IPS-NIHi11 (cell line): ENCODE measurements at regions not wholly inside any gene's neighbourhood (a gene's known extent, or its start where the extent isn't known, plus 50 kb on each side); places are given as distances from the start of the nearest gene placed in this dataset.

ENCODE experiments used
- DNase-seq: peaks from one replicate; pipeline ENCODE4 v3.0.0; 2012; ENCODE audit warnings: mixed read lengths, low spot score

DNA sequence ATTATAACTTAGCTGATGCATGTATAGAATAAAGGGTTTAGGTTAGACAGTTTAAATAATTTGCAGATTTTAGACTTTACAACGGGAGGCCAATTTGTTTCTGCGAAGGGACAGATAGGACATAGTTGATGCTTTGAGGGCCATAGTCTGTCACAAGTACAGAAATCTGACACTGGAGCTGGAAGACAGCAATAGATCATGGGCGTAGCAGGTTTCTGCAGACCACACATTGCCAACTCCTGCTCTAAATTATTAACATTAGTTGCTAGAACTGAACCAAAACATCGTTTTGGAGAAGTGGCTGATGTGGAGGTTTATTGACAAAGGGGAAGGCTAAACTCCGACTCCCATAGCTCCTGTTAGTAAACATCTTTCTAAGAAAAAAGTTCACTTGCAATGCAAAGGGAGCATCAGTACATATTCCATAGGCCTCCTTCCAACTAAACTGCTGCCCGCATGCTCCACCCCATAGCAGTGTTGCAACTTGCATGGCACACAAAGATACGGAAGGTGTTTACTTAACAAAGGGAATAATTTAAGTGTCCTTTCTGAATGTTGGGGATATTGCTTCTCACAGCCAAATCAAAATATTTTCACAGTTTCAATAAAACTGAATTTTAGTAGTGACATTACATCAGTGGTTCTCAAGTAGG lies 862.0 kb upstream of the CXADR start:
- no peak for DNase-seq

DNA sequence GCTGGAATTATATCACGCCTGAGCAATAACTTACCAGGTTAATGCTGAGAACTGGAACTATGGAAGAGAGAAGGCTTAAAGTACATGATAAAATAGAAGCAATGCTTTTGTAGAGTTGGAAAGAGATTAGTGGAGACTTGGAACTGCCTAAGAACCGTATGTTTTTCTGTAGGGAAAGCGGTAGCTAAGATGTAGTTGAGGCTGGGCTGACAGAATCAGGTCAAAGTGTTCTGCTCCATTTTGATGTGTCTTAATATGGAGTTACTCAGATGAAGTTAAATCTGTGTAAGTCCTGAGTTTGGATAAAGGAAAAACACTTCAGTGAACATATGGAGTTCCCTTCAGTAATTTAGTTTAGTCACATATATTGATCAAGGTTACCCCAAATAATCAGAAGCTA lies 860.9 kb upstream of the CXADR start:
- no peak for DNase-seq

DNA sequence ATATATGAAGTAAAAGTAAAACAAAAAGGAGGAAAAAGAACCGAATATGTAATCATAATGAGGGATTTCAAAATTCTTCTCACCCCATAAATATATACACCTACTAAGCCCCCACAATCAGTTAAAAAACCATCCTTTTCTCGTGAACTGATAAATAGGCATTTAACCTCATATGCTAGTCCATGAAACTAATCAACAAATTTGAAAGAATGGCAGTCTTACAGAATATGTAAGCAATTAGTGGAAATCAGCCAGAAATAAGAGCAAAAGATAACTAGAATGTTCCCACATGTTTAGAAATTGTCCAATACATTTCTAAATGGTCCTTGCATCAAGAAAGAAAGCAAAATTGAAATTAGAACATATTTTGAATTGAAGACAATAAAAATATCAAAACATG lies 849.4 kb upstream of the CXADR start:
- no peak for DNase-seq

DNA sequence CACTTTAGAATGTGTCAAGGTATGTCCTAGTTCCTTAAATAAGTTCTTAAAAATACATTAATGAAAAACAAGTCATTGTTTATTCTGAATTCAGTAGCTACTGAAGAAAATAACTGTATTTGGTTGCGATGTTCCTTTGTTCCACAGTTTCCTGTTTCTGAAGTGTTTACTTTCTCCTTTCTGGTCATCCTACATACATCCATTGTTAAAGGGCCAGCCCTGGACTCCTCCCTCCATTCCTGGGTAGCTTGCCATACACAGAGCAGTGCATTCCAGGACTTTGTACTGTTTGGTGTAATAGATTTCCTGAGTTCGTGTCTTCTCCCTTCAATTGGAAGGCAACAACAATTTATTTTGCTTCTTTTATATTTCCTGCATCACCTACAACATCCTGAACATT lies 845.4 kb upstream of the CXADR start:
- no peak for DNase-seq

DNA sequence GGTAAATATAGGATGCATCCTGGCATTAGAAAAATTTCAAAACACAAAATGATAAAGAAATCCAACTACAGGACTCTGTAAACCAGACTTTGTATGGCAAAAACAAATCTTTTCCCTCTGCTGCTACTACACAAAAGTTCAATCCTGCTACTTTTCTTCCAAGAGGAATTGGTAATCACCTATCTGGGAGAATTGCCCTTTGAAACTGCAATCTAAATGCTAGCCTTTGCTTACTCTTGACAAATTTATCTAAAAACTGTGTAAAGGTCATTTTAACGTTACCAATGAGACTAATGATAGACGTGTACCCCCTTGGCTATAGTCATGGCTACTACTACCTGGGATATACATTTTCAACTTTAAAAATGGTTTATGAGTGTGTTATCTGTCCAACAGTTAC lies 837.9 kb upstream of the CXADR start:
- no peak for DNase-seq

DNA sequence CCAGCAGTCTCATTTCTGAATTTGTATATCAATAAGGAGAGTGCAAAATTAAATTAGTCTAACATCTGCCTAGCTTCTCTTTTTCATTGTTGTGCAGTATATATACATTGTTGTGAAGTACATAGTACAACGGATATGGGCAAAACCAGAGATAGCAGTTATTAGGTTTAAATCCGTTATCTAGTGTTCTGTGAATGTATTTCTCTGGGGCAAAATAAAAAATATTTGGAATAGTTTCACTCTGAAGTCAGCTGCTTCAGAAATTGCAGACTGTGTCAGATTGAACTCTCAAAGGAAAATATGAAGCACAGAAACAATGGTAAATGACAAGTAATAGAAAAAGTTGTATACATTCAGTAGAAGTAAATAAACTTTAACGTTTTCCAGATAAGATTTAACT lies 836.5 kb upstream of the CXADR start:
- DNase-seq, result no peak

DNA sequence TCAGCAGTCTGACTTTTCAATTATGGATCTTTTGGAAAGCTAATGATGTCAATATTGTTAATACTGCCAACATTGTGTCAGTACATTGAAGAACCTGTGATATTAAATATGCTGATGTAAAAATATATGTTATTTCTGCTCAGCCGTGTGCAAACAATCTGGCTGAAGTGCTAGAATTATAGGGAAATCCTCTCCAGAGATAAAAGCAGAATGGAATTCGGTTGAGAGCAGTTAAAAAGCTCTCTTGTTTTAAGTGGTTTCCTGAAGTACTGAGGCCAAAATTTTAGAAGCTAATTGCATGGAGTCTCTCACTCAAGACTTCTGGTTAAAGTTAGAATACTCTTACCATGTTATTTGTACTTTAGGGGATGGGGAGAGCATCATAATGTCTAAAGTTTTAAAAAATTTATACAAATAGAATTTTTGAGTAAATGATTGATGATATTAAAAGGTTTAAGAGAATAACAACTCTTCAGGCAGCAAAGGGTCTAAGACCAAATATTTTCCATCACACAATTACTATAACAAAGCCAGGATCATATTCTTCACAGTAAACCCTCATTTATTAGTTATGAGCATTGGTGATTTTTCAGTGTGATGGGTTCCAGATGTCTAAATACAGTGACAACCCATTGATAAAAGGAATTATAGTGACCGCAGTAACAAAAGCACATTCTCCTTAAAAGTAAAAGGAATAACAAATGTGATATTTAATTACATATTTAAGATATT lies 834.2 kb upstream of the CXADR start:
- DNase-seq, result no peak

DNA sequence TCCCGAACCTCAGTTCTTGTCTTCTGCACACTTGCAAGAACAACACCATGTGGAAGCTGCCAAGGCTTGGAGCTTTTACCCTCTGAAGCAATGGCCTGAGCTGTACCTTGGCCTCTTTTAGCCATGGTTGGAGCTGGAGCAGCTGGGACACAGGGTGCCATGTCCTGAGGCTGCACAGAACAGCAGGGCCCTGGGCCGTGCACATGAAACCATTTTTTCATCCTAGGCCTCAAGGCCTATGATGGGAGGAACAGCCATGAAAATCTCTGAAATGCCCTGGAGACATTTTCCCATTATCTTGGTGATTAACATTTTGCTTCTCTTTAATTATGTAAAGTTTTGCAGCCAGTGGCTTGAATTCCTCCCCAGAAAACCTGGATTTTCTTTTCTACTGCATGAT lies 817.8 kb upstream of the CXADR start:
- no peak for DNase-seq

DNA sequence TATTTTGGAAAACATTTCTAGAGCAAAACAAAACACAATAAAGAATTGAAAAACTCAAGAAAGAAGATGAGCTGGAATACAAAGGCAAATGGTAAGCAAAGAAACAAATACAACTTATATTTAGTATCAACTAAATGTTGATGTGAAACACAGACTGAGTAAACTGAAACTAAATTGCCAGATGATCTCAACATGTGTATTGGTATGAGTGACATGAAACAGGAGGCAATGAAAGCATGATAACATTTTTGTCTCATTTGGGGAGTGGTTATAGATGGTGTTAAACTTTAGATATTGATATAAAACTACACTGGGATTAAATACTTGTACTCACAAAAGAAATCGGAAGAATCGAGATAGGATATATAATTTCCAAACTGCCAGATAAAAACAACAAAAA lies 805.6 kb upstream of the CXADR start:
- no peak for DNase-seq

DNA sequence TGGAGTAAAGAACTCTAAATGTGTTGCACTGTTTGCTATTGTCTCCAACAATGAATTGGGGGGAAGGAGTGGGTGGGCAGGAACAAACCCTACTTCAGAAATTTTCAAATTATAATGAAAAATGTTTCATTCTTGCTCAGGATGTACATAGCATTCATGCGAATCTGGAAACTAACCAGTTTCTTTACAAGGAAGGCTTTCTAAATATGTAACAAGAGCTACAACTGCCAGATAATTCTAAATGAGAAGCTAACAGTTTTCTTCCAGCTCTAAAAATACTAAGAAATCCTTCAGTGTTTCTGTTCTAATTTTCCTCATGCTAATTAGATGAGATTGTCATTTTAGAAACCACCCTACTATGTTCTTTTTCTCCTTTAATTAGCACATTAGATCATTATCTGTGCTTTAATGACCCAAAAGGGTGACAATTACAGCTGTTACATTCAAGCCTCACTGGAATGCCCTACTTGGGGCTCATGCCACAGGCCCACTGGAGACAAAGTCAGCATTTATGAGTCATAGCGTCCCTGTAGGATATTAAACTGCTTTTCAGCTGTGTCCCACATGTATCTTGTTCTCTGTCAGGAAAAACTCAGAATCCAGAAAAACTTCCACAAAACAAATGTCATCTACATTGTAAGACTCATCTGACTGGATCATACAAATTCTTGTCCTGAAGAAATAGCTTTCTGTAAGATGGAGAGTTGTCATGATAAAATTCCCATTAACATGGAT lies 804.6 kb upstream of the CXADR start:
- no peak for DNase-seq

DNA sequence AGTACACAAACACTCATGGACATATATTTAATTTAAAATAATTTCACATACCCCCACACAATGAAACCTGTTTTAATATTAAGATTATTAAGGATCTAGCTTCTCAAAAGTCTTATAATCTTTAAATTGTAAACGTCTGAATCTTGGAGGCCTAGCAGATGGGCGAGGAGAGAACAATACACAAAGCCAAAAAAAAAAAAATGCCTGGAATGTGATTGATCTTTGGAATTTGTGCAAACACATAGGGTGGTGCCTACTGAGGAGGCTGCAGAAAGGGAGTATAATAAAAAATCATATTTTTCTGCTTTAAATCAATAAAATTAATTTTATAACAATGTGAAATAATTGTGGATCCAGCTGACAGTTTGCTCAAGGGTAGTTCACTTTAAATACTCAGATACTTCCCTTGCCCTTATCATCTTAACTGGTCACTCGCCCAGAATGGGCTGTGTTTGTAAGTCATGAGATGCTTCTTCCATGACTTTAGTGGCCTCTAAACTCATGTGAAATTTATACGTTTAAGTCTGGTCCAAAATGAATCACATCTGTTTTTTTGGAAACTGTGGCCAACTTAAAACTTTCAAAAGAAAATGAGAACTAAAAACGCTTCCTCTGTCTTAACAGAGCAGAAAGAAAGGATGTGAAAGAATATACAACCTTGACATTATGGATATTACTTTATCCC lies 802.8 kb upstream of the CXADR start:
- no peak for DNase-seq

DNA sequence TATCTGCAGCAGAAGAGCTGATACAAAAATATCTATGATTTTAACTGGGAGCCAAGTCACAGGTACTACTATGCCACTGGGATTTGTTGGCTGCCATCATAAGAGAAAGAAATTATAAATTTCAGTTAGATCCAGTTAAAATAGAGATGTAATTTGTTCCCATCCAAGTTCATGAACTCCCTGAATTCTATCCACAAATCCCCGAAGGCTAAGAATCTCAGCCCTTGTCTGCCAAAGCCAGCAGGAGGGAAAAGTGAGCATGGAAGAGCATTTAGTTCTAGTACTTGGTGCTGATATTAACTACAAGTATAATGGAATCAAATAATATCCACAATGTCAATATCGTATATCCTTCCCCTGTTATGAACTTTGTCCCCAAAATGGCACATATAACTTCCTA lies 801.1 kb upstream of the CXADR start:
- DNase-seq, result no peak

DNA sequence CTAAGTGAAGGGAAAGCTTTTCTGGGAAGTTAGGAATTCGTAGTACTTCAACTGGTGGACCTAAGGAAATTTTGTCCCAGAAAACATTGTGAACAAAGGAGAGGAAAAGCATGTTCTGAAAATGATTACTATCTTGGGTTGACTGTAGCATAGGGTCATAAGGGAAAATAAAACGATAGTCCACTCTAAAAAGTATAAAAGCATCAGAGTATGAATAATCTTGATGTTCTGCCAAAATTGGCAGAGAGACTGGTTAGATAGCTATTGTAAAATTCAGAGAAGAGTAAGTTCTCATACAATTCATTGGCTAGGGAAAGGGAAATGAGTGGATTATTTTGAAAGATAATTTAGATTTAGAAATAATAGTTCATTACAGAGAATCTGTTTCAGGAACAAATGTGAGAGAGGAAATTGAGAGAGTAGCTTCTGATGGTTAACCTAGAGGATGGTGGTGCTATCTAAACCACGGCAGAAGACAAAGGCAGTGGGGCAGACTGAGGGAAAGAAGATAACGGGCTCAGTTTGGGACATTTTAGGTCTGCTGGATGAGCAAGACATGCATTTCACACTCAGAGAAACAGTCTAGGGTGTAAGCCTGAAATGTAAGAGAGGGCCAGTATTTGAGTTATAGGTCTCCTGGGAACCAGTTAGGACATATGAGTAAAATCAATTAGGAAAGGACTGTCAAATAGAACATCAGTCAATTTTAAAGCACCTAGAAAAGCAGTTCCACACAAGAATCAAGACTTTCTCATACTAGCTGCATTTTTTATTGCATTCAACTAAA lies 799.3 kb upstream of the CXADR start:
- no peak for DNase-seq

DNA sequence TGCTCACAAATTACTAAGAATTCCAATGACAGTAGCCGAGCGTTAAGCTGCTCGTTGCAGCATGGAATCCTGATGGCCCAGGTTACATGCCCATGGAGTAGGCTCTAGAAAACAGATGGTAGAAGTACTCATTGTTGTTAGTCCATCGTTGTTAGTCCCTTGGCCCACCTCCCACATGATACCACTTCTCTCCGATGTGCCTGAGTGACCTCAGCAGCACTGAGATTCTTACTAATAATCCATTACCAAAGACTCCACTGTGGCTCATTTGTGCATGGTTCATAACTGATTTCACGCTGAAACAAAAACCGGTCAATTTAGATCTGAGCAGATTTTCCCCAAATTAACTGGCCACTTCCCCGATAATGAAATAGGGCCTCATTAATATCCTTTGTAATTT lies 772.3 kb upstream of the CXADR start:
- no peak for DNase-seq

DNA sequence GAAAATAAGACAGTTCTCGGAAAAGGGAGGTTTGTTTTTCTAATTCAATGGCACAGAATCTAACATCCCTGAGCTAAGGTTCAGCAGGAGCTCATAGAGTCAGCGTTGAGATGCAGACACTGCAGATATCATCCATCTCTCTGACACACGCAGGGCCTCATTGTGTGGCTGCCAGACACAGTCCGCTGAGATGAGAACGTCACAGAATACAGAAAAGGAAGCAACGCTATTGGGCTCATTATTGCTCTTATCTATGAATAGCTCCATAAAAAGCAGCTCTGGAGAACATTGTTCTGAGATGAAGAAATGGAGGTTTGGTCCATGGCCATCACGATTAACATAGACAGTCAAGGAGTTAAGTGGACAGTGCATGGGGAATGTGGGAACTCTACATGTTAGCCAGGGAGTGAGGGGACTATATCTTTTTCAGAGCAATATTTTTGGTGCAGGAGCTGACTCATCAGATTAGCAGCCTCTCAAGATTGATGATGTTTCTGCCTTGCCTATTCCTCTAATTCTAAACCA lies 771.6 kb upstream of the CXADR start:
- no peak for DNase-seq

DNA sequence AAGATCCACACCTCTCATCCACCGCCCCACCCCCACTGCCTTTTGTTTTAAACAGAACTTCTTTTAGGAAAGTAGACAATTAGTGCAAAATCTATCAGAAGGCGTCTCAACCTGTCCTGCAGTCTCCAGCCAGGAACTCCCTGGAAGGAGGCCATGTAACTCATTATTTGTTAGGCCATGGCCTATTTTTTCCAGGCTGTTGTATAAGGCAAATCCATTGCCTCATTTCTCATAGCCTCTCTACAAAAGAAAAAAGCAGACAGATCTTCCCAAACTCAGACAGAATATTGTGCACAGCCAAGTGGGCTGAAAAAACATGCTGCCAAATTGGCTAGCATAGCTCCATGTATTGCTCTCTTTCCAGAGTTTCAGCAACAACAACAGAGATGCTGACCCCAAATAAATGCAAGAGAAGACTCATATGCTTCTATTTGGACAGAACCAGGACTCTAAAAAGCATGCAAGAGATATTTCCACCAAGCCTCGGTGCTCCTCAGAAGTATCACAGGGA lies 770.7 kb upstream of the CXADR start:
- no peak for DNase-seq

DNA sequence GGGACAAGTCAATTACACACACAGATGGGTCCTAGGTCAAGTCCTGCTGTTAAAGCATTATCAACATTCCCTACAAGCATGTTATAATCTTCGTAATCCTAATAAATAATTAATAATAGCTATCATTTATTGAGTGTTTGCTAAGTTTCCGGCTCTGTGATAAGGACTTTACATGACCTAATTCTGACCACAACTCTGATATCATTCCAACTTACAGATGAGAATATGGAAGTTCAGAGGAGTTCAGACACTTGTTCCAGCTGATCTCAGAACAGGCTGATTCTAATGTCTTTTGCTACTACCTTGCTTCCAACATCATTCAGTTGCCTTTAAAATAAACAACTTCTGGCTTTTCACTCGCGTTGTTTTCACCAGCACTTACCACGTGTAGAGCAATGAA lies 770.1 kb upstream of the CXADR start:
- DNase-seq, result no peak

DNA sequence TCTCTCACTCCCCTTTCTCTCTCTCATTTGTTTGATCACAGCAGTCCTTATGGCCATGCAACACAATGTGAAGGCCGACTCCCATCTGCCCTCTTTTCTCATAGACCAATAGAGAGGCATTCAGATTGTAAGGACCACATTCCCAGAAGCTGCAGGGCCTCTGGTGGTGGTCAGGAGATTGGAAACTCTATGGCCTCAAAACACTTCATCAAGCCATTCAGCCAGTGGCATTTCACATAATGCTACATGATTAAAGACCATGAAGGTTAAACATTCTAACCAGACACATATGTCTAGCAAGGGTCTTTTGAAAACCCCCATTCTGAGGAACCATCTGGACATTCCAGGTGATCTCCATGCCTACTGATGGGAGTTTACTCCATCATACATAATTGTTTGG lies 769.5 kb upstream of the CXADR start:
- DNase-seq, result no peak

DNA sequence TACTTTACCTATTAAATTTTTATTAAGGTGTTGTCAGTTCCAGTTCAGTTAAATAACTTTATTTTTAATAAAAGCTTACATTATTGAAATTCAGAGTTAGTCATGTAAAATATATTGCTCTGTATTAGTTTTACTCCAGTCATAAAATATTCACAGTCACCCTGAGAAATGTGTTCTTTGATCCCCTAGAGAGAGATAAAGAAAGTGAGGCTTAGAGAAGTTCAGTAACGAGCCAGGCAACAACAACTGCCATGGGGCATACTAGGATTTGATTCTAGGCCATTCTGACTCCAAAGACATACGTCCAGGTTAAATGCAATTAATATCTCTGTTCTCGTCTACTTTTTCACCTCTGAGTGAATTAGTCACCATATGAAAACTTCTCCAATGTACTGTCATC lies 761.9 kb upstream of the CXADR start:
- DNase-seq, result no peak

DNA sequence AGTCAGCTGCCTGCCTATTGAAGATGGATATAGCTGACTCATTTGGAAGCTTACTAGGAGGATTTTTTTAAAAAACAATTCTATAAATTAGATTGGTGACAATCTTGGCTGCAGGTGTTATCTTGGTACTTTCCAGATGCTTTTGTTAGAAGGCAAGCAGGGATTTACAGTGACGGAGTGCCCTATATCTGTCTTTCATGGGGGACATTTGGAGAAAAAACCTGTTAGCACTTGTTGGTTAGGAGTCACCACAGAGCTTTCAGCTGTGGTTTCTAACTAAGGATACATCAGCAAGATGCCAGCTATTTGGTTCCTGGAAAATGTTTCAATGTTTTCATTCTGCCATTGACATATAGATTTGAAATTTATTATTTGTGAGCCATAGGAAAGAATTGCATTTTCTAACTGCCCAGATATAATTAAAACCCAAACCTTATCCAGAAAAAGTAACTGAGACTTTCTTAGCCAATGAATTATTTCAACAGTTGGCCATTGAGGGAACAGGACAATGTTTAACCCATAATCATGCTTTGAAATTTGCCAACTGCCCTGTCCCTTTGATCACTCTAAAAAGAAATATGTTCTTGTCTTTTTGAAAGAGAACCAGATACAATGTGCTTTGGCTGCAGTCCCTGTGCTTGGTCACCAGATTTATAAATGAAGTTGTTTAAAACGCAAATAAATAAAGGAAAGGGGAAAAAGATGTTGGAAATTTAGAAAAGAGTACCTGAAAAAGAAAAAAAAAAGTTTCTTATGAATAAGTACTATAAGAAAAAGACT lies 761.0 kb upstream of the CXADR start:
- DNase-seq, result no peak

DNA sequence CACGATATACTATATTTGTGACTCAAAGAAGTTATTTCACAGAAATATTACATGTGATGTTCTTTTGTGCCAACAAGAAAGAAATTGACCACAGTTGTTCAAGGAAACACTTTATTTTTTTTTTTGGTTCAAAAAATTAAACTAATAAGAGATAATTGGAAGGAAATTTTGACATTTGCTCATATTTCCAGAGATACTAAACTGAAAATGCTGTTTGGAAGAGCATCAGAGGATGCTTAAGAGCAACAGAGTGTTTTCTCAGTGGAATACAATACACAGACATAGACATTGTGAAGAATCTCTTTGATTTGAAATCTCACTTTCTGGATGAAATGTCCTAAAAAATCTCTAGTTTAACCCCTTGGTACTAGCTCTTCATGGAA lies 760.4 kb upstream of the CXADR start:
- DNase-seq, result no peak
